CD8-positive, alpha-beta memory T cell (primary cell): ENCODE measurements at regions not wholly inside any gene's neighbourhood (a gene's known extent, or its start where the extent isn't known, plus 50 kb on each side); places are given as distances from the start of the nearest gene placed in this dataset.

Source experiments
- CTCF ChIA-PET: fragments of 350-600 bp; sonication (Branson Sonifier 250); formaldehyde crosslinking; loops from one replicate; lab custom pipeline; 2021; ENCODE audit warnings: antibody characterized with exemption; lab: Charles Lee
- POLR2A ChIA-PET: fragments of 350-600 bp; sonication (Branson Sonifier 250); formaldehyde crosslinking; loops from one replicate; lab custom pipeline; 2021; ENCODE audit warnings: antibody characterized with exemption; lab: Charles Lee
- DNase-seq, 5 donors: peaks; one replicate each; pipeline versions ENCODE4 v3.0.0 to v3.0.0-alpha.2; 2020 to 2022; ENCODE audit warnings: mixed read lengths in 1 of 5
- H3K27ac ChIP-seq: one replicate; pipeline ENCODE4 v1.7.0; 2013; ENCODE audit warnings: low read depth, mild to moderate bottlenecking, low read length, moderate library complexity
- H3K27me3 ChIP-seq: 2 replicates; pipeline ENCODE4 v1.7.0; 2013; ENCODE audit warnings: low read length, mild to moderate bottlenecking; ENCODE audit not compliant: insufficient read depth, poor library complexity, severe bottlenecking
- H3K36me3 ChIP-seq: 2 replicates; pipeline ENCODE4 v1.7.0; 2013; ENCODE audit warnings: mild to moderate bottlenecking, low read length, moderate library complexity; ENCODE audit not compliant: insufficient read depth
- H3K4me1 ChIP-seq: 2 replicates; pipeline ENCODE4 v1.7.0; 2013; ENCODE audit warnings: mild to moderate bottlenecking, low read length, moderate library complexity; ENCODE audit not compliant: insufficient read depth
- H3K4me3 ChIP-seq: 2 replicates; pipeline ENCODE4 v1.7.0; 2013; ENCODE audit warnings: mild to moderate bottlenecking, low read length
- H3K9me3 ChIP-seq: 2 replicates; pipeline ENCODE4 v1.7.0; 2013; ENCODE audit warnings: mild to moderate bottlenecking, low read length
- H3K27ac Mint-ChIP-seq, 8 donors: one replicate each; pipeline ENCODE4 v1.8.0; 2020 to 2021; ENCODE audit warnings: mixed read lengths in 8 of 8, mild to moderate bottlenecking in 6 of 8, inconsistent platforms in 3 of 8, moderate library complexity in 3 of 8
- H3K27me3 Mint-ChIP-seq, 2 donors: one replicate each; pipeline ENCODE4 v1.8.0; 2020 to 2021; ENCODE audit warnings: mixed read lengths in 2 of 2, mild to moderate bottlenecking in 1 of 2, moderate library complexity in 1 of 2
- H3K36me3 Mint-ChIP-seq, 3 donors: one replicate each; pipeline ENCODE4 v1.8.0; 2020 to 2021; ENCODE audit warnings: mixed read lengths in 3 of 3, inconsistent platforms in 1 of 3, mild to moderate bottlenecking in 1 of 3
- H3K4me1 Mint-ChIP-seq, 3 donors: one replicate each; pipeline ENCODE4 v1.8.0; 2020 to 2021; ENCODE audit warnings: mixed read lengths in 3 of 3, inconsistent platforms in 1 of 3, mild to moderate bottlenecking in 1 of 3
- H3K4me3 Mint-ChIP-seq, 7 donors: one replicate each; pipeline ENCODE4 v1.8.0; 2020 to 2021; ENCODE audit warnings: mixed read lengths in 7 of 7, mild to moderate bottlenecking in 6 of 7, moderate library complexity in 4 of 7, inconsistent platforms in 2 of 7
- H3K9me3 Mint-ChIP-seq, 5 donors: one replicate each; pipeline ENCODE4 v1.8.0; 2020 to 2022; ENCODE audit warnings: mixed read lengths in 5 of 5, mild to moderate bottlenecking in 3 of 5, moderate library complexity in 2 of 5, inconsistent platforms in 1 of 5

- Histone ChIP-seq H3K27ac (no peak overlapping the region), H3K27me3 (no peaks in the 10 kb centered on the region), H3K9me3 (no peaks in the 10 kb centered on the region), H3K36me3 (no peaks in the 10 kb centered on the region), H3K4me3 (no peak overlapping the region), H3K4me1 (peaks cover 1% of the 10 kb centered on the region)
- H3K27ac Mint-ChIP-seq = no peak overlapping the region
- H3K4me3 Mint-ChIP-seq = no peak overlapping the region
- H3K4me1 Mint-ChIP-seq = peaks cover 2 to 3% (median 2%) of the 10 kb centered on the region in 3 donors
- peaks cover 0 to 20% of the 10 kb centered on the region in 2 donors for H3K27me3 Mint-ChIP-seq
- no peaks in the 10 kb centered on the region for H3K36me3 Mint-ChIP-seq
- CTCF ChIA-PET = no interaction called here
- no peaks in the 10 kb centered on the region for H3K9me3 Mint-ChIP-seq
- POLR2A ChIA-PET = interaction anchor here (0.6 kb wide), 1 partner anchor 272 kb away, joined by 3 read pairs; no protein-coding TSS in a partner anchor
- DNase-seq = no peak
Measured at GRCh38 chr11:95429376-95429907, 198.4 kb upstream of the SESN3 start.

- Mint-ChIP-seq H3K4me3 (no peak overlapping the region), H3K27ac (no peak overlapping the region), H3K36me3 (no peaks in the 10 kb centered on the region), H3K9me3 (no peaks in the 10 kb centered on the region), H3K4me1 (no peaks in the 10 kb centered on the region), H3K27me3 (peaks cover 0 to 10% of the 10 kb centered on the region in 2 donors)
- ChIA-PET CTCF (no interaction called here), POLR2A (no interaction called here)
- no peaks in the 10 kb centered on the region for H3K9me3 ChIP-seq
- DNase-seq = no peak
- no peak overlapping the region for H3K4me3 ChIP-seq
- no peaks in the 10 kb centered on the region for H3K27me3 ChIP-seq
- H3K36me3 ChIP-seq = no peaks in the 10 kb centered on the region
- no peaks in the 10 kb centered on the region for H3K4me1 ChIP-seq
- H3K27ac ChIP-seq = no peak overlapping the region
Measured at GRCh38 chr11:95426823-95427462, 195.9 kb upstream of the SESN3 start.

DNA sequence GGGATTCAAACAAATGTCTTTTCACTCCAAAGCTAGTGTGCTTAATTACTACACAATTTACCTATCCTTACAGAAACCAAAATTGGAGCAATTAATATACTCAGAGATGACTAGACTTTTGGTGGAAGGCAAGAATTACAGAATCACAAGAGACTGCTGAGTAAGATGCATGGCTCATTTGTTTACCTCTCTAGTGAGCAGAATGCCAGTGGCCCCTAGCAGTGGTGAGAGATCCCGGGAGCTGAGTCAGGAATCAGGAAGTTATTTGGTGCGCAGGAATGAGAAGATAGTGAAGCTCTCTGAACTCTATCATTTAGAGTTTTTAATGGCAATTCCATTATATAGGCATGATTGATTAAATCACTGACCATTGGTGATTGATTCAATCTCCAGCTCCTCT is 188.9 kb upstream of the SESN3 start:
- POLR2A ChIA-PET = no interaction called here
- CTCF ChIA-PET = no interaction called here

GRCh38 chr11:95418916-95419315 is 187.9 kb upstream of the SESN3 start:
- ChIA-PET POLR2A (no interaction called here), CTCF (no interaction called here)

More for the DNA sequence above, 188.9 kb upstream of the SESN3 start:
- no peak for DNase-seq
- Histone ChIP-seq H3K4me1 (no peaks in the 10 kb centered on the region), H3K9me3 (no peaks in the 10 kb centered on the region), H3K27ac (no peak overlapping the region), H3K36me3 (no peaks in the 10 kb centered on the region), H3K4me3 (no peak overlapping the region), H3K27me3 (no peaks in the 10 kb centered on the region)
- Mint-ChIP-seq H3K4me3 (no peak overlapping the region), H3K4me1 (peaks cover 0 to 4% (median 0%) of the 10 kb centered on the region in 3 donors), H3K9me3 (no peaks in the 10 kb centered on the region), H3K27me3 (peaks cover 1 to 3% of the 10 kb centered on the region in 2 donors), H3K27ac (peak overlapping the region in 1 of 8 donors; percentile 51), H3K36me3 (no peaks in the 10 kb centered on the region)

GRCh38 chr11:95417832-95418231 is 186.8 kb upstream of the SESN3 start:
- DNase-seq = no peak
- Mint-ChIP-seq H3K4me3 (no peak overlapping the region), H3K27ac (no peak overlapping the region), H3K9me3 (no peaks in the 10 kb centered on the region), H3K4me1 (peaks cover 0 to 4% (median 0%) of the 10 kb centered on the region in 3 donors), H3K36me3 (no peaks in the 10 kb centered on the region), H3K27me3 (peaks cover 1 to 3% of the 10 kb centered on the region in 2 donors)
- H3K27me3 ChIP-seq = no peaks in the 10 kb centered on the region
- H3K36me3 ChIP-seq = no peaks in the 10 kb centered on the region
- ChIA-PET CTCF (no interaction called here), POLR2A (no interaction called here)
- no peak overlapping the region for H3K4me3 ChIP-seq
- H3K9me3 ChIP-seq = no peaks in the 10 kb centered on the region
- no peak overlapping the region for H3K27ac ChIP-seq
- no peaks in the 10 kb centered on the region for H3K4me1 ChIP-seq

More at GRCh38 chr11:95418916-95419315, 187.9 kb upstream of the SESN3 start:
- H3K36me3 Mint-ChIP-seq = no peaks in the 10 kb centered on the region
- H3K27ac ChIP-seq = no peak overlapping the region
- H3K36me3 ChIP-seq = no peaks in the 10 kb centered on the region
- H3K4me1 Mint-ChIP-seq = peaks cover 0 to 4% (median 0%) of the 10 kb centered on the region in 3 donors
- H3K4me1 ChIP-seq = no peaks in the 10 kb centered on the region
- no peak for DNase-seq
- no peaks in the 10 kb centered on the region for H3K27me3 ChIP-seq
- no peaks in the 10 kb centered on the region for H3K9me3 Mint-ChIP-seq
- peaks cover 1 to 3% of the 10 kb centered on the region in 2 donors for H3K27me3 Mint-ChIP-seq
- H3K27ac Mint-ChIP-seq = no peak overlapping the region
- no peak overlapping the region for H3K4me3 Mint-ChIP-seq
- no peaks in the 10 kb centered on the region for H3K9me3 ChIP-seq
- no peak overlapping the region for H3K4me3 ChIP-seq

DNA sequence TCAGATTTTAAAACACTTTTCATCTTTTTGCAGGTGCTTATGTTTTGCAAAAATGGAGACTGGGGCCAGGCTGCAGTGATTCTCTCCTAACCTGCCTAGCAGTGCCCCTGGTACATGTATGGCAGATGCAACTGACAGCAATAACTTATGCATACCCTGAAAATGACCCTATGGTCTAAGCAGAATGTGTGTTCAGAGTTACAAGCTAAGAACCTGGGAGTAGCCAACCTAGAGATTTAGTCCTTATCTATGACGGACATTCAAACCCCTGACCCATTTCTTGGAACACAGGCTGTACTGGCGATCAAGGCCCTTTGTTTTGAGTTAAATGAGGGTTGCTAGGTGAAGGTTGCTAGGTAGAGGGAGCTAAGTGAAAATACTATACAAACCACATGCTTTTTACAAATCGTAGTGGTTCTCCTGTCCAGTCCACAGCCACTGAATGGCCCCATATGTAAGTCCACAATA is 184.9 kb upstream of the SESN3 start:
- Mint-ChIP-seq H3K36me3 (peaks cover 0 to 2% (median 0%) of the 10 kb centered on the region in 3 donors), H3K9me3 (no peaks in the 10 kb centered on the region), H3K27ac (no peak overlapping the region), H3K4me1 (peaks cover 1 to 7% (median 3%) of the 10 kb centered on the region in 3 donors), H3K27me3 (peaks cover 0 to 3% of the 10 kb centered on the region in 2 donors), H3K4me3 (no peak overlapping the region)
- DNase-seq = no peak
- ChIA-PET POLR2A (no interaction called here), CTCF (no interaction called here)
- Histone ChIP-seq H3K4me1 (no peaks in the 10 kb centered on the region), H3K36me3 (no peaks in the 10 kb centered on the region), H3K9me3 (no peaks in the 10 kb centered on the region), H3K27ac (no peak overlapping the region), H3K27me3 (no peaks in the 10 kb centered on the region), H3K4me3 (no peak overlapping the region)

GRCh38 chr11:95414217-95414616 is 183.2 kb upstream of the SESN3 start:
- ChIA-PET CTCF (no interaction called here), POLR2A (no interaction called here)
- Histone ChIP-seq H3K36me3 (no peaks in the 10 kb centered on the region), H3K4me3 (no peak overlapping the region), H3K4me1 (no peaks in the 10 kb centered on the region), H3K9me3 (no peaks in the 10 kb centered on the region), H3K27me3 (no peaks in the 10 kb centered on the region), H3K27ac (no peak overlapping the region)
- DNase-seq = no peak
- Mint-ChIP-seq H3K36me3 (peaks cover 0 to 5% (median 0%) of the 10 kb centered on the region in 3 donors), H3K4me3 (no peak overlapping the region), H3K4me1 (peaks cover 3 to 9% (median 7%) of the 10 kb centered on the region in 3 donors), H3K27me3 (peaks cover 3 to 5% of the 10 kb centered on the region in 2 donors), H3K9me3 (no peaks in the 10 kb centered on the region), H3K27ac (peak overlapping the region in 1 of 8 donors; percentile 71)

GRCh38 chr11:95413761-95414160 is 182.8 kb upstream of the SESN3 start:
- Histone ChIP-seq H3K36me3 (no peaks in the 10 kb centered on the region), H3K4me1 (no peaks in the 10 kb centered on the region), H3K4me3 (no peak overlapping the region), H3K27me3 (no peaks in the 10 kb centered on the region), H3K27ac (no peak overlapping the region), H3K9me3 (no peaks in the 10 kb centered on the region)
- DNase-seq = no peak
- Mint-ChIP-seq H3K4me1 (peaks cover 3 to 9% (median 7%) of the 10 kb centered on the region in 3 donors), H3K27ac (no peak overlapping the region), H3K4me3 (no peak overlapping the region), H3K36me3 (peaks cover 0 to 5% (median 0%) of the 10 kb centered on the region in 3 donors), H3K9me3 (peaks cover 0 to 2% (median 0%) of the 10 kb centered on the region in 5 donors), H3K27me3 (peaks cover 5 to 8% of the 10 kb centered on the region in 2 donors)
- CTCF ChIA-PET = no interaction called here
- POLR2A ChIA-PET = no interaction called here
